RPMI8226 (cell line): ENCODE measurements at regions not wholly inside any gene's neighbourhood (a gene's known extent, or its start where the extent isn't known, plus 50 kb on each side); places are given as distances from the start of the nearest gene placed in this dataset.
A peak's percentile ranks its signal among the peaks of the same experiment; 100 is the strongest.
"Not testable (repeated sequence)": the region's sequence is repeated elsewhere in the genome, so short reads cannot be mapped to it uniquely, and the experiment has no call there.

ENCODE experiments used
- DNase-seq: peaks from one replicate; pipeline ENCODE4 v3.0.0-alpha.2; 2015

- DNase-seq: no peak
These were observed 464.5 kb upstream of the RGS18 start for GRCh38 chr1:191693797-191694196.

DNA sequence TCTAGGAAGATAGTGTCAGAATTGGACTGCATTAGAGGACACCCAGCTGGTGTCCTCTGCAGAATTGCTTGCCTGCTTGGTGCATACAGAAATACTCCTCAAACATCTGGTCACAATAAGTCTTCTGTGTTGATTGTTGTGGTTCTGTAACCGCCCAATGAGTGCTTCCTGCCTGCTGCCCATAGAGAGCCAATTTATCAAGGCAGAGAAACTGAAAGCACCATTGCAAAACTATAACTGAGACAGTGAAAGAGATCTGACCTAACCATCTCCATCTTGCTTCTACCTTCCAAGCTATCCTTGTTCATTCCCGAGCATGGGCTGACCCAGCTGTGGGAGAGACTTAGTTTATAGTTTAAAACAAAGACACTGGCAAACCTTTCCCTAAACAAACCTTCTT lies 462.4 kb upstream of the RGS18 start:
- DNase-seq: peak; percentile 30

DNA sequence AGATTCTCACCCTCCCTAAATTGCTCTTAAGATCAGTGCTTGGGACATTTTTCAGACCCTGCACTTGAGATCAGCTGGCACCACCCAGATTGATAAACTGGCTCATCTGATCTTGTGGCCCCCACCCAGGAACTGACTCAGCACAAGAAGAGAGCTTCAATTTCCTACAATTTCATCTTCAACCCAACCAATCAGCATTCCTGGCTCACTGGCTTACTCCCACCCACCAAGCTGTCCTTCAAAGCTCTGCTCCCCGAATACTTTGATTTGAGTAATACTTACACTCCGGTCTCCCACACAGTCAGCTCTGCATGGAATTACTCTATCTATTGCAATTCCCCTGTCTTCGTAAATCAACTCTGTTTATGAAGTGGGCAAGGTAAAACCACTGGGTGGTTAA lies 461.9 kb upstream of the RGS18 start:
- no peak for DNase-seq

GRCh38 chr1:191697556-191697955 lies 460.7 kb upstream of the RGS18 start:
- DNase-seq: no peak

DNA sequence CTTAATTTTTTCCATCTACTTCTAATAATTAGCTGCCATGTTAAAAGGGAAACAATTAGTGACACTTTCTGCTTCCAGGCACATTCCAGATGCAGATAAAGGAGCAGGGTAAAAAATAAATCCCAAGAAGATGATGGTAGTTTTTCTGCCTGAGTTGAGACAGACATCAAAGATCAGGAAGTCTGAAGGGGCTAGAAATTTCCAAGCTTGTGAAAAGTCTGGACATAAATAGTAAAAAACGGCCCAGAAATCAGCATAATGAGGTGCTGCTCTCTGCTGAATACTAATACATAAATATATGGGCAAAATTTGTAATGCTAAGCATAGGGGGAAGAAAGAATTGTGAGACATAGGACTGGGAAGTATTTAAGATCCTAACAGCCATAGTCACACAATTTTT lies 460.0 kb upstream of the RGS18 start:
- no peak for DNase-seq

- DNase-seq: no peak
These were observed 458.9 kb upstream of the RGS18 start for GRCh38 chr1:191699343-191699742.

GRCh38 chr1:191700922-191701321 lies 457.3 kb upstream of the RGS18 start:
- no peak for DNase-seq

DNA sequence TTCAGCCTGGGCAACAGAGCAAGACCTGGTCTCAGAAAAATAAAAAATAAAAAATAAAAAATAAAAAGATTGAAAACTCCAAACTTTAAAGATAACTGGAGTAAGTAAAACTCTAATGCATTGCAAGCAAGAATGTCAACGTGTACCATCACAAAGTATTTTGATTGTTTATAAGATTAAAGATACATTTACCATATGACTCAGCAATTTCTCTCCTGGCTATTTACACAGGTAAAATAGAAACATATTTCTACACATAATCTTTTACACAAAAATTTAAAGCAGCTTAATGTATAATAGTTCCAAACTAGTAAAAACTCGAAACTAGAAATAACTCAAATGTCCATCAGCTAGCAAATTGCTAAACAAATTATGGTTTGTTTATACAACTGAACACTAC lies 456.1 kb upstream of the RGS18 start:
- DNase-seq: no peak

DNA sequence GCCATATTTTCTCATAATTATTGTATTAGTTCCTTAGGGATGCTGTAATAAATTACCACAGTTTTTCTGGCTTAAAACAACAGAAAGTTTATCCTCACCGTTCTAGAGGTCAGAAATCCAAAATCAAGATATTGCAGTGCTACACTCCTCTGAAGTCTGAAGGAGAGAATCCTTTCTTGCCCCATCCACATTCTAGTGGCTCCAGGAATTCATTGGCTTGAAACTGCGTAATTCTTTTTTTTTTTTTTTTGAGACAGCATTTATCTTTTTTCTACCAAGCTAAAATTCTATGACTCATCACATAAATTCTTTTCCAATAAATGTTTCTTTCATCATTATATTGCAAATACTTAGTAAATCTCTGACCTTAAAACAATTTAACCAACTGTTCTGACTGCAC lies 451.0 kb upstream of the RGS18 start:
- no peak for DNase-seq

- DNase-seq: no peak
These were observed 449.0 kb upstream of the RGS18 start for GRCh38 chr1:191709215-191709614.

GRCh38 chr1:191711961-191712360 lies 446.3 kb upstream of the RGS18 start:
- no peak for DNase-seq

- no peak for DNase-seq
These were observed 443.4 kb upstream of the RGS18 start for GRCh38 chr1:191714845-191715244.

DNA sequence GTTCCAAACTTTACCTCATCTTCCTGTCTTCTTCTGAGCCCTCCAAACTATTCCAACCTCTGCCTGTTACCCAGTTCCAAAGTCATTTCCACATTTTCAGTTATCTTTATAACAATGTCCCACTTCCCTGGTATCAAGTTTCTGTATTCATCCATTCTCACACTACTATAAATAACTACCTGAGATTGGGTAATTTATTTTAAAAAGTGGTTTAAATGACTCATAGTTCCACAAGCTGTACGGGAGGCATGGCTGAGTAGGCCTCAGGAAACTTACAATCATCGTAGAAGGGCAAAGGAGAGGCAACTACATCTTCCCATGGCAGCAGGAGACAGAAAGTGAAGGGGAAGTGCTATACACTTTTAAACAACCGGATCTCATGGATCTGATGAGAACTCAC lies 428.5 kb upstream of the RGS18 start:
- no peak for DNase-seq

DNA sequence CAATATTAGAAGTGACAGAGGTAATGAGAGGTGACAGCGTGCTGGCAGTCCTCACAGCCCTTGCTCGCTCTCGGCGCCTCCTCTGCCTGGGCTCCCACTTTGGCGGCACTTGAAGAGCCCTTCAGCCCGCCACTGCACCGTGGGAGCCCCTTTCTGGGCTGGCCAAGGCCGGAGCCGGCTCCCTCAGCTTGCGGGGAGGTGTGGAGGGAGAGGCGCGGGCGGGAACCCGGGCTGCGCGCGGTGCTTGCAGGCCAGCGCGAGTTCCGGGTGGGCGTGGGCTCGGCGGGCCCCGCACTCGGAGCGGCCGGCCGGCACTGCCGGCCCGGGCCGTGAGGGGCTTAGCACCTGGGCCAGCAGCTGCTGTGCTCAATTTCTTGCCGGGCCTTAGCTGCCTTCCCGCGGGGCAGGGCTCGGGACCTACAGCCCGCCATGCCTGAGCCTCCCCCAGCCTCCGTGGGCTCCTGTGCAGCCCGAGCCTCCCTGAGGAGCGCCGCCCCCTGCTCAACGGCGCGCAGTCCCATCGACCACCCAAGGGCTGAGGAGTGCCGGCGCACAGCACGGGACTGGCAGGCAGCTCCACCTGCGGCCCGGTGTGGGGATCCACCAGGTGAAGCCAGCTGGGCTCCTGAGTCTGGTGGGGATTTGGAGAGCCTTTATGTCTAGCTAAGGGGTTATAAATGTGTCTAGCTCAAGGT lies 426.5 kb upstream of the RGS18 start:
- DNase-seq: not testable (repeated sequence)

DNA sequence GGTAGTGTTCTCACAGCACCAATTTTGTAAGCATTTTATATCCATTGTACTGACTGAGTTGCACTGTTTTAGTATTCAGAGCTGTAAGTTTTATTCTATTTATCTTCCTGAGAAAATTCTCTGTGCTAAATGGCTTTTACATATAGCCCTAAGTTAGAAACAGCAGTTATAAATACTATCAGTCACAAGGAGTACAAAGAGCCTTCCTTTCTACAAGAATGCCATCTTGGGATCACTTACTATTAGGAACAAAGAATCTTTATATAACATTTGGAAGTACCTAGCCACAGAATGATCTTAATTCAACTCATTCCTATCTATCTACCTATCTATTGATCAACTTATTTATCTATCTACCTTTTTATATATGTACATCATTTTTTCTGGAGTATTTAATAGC lies 423.9 kb upstream of the RGS18 start:
- no peak for DNase-seq

DNA sequence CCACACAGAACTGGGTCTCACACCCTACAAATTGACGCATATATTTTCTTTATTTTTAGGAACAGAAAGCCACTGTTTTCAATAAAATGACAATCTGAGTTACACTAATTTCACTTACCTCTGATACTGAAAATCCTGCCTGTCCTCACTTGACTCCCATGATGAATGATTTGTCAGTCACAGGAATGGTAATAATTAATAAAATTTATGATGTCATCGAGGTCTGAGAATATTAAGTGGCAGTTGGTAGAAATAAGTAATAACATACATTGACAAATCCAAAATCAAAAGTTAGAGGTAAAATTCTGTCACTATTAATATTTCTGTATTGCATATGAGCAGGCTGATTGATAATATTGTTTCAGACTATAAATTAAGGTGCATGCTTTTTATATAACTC lies 418.7 kb upstream of the RGS18 start:
- DNase-seq: no peak

DNA sequence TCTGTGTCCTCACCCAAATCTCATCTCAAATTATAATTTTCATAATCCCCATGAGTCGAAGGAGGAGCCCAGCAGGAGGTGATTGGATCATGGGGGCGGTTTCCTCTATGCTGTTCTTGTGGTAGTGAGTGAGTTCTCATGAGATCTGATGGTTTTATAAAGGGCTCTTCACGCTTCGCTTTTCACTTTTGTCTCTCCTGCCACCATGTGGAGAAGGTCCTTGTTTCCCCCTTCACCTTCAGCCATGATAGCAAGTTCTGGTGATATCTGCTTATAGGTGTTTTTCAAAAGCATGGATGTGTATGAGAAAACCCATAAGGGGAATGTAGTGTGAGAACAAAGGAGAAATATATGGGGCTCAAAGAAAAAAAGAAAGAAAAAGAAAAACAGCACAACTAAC lies 405.9 kb upstream of the RGS18 start:
- DNase-seq: peak; percentile 13

DNA sequence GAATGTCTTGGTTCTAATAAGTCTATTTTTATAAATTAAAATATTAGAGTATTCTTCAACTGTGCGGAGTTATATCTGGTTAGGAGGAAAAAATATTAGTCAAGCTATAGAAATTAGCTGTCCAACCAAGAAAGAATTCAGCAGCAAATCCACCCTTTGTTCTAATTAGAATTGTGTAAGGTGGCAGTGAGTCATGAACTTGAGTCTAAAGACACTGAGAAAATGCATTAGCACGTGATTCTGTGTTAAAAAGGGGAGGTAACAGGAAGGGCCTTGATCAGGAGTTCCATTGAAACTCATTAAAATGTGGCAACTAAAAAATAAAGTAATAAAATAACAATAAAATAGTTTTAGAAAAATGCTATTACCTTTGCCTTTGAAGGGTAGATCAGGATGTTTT lies 398.2 kb upstream of the RGS18 start:
- DNase-seq: no peak

DNA sequence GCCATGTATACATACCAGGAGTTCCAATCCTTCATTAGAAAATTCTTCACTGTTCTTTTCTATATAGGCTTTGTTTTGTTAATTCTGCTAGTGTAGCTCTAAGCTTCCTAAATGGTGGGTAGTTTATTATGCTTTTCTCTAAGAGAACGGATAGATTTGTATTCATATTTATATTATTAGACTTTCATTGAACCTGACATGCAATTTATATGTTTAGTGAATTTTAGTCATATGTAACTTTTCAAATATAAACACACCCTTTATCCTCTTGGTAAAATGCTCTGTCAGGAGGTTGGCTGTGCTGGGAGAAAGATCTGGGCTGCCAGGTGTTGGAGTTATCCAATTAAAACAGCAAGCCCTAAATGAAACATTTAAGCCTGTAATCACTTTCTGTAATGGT lies 369.7 kb upstream of the RGS18 start:
- no peak for DNase-seq

GRCh38 chr1:191798178-191798577 lies 360.1 kb upstream of the RGS18 start:
- DNase-seq: no peak

- DNase-seq: no peak
These were observed 354.0 kb upstream of the RGS18 start for GRCh38 chr1:191804311-191804710.

DNA sequence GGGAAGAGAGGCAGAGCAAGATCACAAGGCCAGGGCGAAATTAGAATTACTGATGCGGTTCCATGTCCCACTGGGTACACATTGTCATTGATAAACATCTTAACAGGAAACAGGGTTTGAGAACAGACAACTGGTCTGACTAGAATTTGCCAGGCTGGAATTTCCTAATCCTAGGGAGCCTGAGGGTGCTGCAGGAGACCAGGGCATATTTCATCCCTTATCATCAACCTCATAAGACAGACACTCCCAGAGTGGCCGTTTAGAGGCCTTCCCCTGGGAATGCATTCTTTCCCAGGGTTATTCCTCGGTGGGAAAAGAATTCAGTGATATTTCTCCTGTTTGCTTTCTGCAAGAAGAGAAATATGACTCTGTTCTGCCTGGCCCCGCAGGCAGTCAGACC lies 344.7 kb upstream of the RGS18 start:
- not testable (repeated sequence) for DNase-seq

DNA sequence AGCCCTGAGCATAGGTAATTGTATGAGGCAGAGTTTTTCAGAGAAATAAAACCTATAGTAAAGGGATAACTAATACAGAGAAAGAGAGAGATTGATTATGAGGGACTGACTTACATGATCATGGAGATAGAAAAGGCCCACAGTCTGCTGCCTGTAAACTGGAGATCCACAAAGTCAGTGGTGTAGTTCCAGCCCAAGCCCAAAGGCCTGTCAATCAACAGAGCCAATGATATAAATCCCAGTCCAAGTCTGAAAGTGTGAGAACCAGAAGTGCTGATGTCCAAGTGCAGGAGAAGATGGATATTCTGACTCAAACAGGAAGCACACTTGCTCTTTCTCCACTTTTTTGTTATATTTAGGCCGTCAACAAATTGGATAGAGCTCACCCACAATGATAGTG lies 340.1 kb upstream of the RGS18 start:
- no peak for DNase-seq

- peak; percentile 8 for DNase-seq
These were observed 326.7 kb upstream of the RGS18 start for GRCh38 chr1:191831572-191831971.

DNA sequence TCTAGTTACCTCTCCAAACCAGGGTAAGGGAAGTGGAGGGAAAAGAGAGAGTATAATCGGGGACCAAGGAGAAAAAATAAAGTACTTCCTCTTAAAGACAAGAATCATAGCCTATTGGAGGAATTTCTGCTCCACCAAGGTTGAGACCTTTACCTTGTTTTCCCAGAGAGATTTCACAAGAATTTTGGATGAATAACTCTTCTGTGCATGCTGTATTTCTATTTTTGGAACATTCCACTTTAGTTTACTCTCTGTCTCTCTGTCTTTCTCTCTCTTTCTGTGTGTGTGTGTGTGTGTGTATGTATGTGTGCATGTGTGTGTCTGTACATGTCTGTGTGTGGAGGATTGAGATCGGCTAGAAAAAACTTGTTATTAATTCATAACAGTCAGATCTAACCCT lies 318.4 kb upstream of the RGS18 start:
- DNase-seq: no peak
